Inflammatory macrophage treated with lipopolysaccharide for 1 hour (primary cell): ENCODE measurements at regions not wholly inside any gene's neighbourhood (a gene's known extent, or its start where the extent isn't known, plus 50 kb on each side); places are given as distances from the start of the nearest gene placed in this dataset.

Source experiments
- DNase-seq, 2 donors: peaks; one replicate each; pipeline ENCODE4 v3.0.0-alpha.2; 2020 to 2022

DNA sequence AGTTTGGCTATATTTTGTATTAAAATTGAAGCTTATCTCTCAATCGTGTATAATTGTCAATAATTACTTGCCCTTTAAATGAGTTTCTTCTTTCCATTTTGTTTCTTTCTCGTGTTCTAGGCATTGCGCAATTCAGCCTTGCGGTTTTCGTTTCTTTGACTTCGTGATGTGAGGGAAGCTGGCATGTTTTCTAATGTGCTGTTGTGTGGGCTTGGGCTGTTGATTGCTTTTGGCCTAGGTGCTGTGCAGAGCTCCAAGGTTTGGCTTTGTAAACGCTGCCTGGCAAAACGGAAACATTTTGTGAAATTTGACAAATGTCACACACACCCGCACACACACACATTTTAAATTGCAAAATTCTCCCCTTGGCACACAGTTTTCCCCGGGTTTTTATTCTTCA is 242.6 kb upstream of the TCF4 start:
- DNase-seq = peak in 1 of 2 donors; percentile 15

DNA sequence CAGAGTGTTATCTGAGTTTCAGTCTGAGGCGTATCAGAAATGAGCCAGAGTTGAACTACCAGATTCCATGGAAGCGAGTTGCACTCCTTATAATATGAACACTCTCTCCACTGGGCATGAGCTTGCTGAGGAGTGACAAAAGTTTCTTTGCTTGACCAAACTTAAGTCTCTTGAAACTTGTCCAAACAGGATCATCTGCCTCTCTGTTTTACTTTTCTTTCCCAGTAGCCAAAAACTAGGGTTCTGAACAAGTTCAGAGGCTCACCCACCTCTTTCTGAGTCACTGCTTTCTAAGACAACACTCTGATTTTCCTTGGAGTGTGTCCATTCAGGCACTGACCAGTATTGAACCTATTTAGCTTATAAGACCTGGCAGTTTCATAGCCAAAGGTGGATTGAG is 233.2 kb upstream of the TCF4 start:
- DNase-seq = no peak

DNA sequence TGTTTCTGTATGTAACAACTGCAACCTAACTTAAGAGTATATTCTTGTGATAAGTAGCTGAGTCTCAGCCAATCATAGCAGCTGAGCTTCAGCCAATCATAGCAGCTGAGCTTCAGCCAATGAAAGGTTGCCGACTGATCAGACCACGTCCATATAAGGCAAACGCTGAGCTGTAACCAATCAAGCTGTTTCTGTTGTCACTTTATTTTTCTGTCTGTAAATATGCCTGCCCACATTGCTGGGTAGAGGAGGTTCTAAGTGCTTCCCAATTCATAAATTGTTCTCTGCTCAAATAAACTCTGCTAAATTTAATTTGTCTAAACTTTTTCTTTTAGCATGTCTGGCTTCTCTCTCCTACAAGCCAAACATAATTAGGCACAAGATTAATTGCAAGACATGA is 231.5 kb upstream of the TCF4 start:
- no peak for DNase-seq

DNA sequence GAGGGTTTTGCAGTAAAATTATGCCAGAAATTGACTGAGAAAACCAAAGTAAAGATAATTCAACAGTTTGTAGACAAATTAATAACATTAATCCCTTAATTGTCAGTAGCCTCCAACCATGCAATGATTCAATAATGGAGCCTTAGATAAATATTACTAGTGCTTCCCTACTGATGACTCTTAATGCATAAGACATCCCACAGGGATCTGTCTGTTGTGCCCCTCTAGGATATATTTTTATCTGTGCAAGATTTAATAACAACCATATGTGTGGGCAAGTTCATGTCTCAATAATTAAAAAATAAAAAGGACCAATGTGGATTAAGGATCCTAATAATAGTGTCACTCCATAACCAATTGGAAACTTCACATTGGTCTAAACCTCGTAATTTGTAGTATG is 230.3 kb upstream of the TCF4 start:
- no peak for DNase-seq

DNA sequence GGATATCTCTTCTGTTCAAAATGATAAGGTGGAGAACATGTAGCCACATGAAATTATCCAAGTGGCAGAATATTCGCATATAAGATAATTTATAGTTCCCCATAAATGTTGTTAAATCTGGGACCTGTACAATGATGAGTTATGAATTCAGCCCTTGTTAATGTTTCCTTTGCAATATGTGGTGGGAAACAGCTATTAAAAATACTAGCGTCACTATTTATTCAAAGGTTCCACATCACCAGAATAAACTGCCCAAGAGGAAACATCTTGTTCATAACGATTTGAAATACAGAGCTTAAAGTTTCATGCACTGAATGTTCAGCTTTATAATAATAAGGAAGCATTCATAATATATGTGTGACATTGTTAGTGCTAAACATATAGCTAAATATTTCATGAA is 223.9 kb upstream of the TCF4 start:
- DNase-seq = no peak

DNA sequence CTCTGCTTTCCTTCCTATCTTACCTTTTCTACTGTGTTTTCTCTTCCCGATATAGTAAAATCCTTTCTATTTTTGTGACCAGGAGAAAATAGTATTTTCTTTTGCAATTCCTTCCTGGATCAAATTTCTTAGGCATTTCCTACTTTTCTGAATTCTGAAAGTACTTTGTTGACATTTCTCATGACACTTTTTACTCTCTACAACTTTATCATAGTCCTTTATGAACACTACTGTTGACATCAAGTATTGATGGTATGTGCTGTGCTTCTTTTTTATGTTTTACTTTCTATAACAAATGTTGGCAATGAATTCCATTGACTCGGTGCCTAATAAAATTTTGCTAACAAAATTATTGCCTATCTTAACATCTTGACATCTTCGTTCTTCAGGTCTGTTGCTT is 217.7 kb upstream of the TCF4 start:
- DNase-seq = no peak

DNA sequence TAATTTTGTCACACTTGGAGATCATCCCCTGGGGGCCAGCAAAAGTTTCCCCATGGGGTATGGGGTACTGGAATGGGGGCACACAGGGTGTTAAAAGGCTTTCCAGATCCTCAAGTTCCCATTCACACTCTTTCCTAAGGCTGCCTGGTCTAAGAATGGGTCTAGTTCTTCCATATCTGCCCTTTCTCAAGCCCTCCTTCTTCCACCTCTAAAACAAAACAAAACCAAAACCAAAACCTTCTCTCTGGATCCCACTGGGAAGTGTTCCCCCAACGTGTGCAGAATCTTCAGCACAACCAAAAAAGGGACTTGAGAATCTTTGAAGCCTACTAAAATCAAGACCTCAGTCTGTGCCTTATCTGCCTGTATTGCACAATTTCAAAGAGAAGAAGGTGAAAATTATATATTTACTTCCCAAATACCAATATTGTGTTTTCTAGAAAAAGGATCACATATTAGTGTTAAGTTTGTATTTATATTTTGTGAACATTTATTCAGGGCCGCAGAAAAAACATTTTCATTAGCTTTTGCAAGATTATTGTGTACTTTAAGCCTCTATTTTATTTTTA is 207.2 kb upstream of the TCF4 start:
- no peak for DNase-seq

DNA sequence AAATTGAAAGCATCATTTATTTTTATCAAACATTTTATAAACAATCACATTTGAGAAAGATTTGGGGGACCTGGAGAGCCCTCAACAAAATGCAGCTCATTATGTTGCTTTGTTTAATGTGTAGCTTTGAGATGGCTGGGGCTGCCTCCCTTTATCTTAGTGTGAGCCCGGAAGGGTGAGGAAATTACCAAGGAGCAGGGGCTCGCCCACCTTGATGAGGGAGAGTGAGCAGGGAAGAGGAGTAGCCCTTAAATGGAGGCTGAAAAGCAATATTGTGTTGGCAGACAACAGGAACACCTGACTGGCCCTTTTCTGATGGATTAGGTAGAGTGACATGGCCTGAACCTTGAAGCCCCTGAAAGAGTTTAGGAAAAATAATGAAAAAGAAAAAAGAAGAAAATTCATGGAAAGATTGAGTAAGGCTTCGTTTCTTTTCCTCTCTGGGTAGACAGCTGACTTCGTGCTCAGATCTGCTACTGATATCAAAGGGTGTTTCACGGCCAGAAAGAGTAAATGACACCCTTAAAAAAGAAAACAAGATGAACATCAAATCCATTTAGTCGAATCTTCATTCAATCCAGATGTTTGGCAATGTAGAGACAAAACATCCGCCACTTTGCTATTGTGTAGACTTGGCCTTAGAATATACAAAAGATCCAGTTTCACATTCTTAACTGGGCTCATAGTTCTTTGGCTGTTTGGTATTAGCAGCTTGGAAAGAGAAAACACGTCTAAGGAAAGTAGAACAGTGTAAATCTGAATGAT is 206.5 kb upstream of the TCF4 start:
- no peak for DNase-seq

DNA sequence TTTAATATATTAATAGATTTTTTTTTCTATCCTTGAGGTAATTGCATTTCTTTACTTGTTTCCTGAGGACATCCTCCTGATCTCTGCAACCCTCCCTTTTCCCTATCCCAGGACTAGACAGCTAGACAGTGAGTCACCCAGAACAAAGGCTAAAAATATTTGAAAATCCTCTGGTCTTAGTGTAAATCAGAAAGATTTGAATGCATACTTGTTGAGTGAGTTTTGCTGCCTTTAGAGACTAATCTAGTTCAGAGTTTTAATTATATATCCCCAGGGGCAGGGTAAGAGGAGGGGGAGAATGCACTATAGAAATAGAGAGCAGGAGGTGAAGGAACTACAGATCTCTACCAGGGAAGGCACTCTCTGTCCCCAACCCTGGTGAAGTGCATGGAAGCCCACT is 202.3 kb upstream of the TCF4 start:
- DNase-seq = no peak

DNA sequence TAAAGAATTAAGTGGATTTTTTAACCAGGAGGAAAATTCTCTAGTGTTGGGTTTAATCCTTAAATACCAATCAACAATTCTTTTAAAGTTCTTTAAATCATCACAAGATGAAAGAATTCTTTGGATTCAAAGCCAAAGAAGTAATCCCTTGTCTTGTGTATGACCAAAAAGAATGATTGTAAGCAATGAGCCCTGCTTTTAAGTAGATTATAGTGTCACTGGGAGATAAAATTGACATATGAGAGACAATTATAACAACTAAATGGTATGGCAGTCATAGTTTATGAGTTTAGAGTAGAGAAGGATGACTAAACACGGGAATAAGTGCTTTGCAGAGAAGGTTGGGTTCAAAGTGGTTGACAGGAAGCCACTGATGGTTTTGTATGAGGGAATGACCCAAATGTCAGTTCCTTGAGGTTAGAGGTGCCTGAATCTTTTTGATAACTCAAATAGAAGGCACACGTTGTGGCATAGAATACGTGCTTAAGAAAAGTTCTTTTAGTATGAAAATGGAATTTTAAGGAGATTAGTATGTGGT is 199.6 kb upstream of the TCF4 start:
- DNase-seq = no peak

DNA sequence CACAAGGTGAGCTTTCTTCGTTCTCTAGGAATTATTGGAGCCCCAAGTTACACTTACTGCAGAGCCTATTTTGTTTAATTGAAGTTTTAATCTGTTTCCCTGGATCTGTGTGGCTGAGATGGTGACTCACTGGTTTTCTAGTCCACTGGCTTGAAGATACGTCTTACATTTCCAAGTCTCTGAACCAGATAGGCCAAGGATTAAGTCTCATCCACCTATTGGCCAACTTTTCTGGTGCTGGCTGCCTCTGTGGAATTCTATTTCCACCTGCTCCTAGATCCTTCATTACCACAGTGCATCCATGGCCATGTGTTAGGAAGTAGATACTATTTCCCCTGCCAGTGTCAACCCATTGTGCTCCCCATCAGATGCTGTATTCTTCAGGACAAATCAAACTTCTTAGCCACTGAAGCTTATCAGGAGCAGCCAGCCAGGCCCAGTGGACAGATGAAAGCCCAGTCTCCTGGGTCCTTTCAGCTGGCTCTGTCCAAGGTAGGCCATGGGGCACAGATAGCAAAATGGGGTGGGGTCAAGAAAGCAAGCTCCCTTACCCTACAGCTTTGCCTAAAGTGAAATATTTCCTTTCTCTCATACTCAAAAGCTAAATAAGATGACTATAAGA is 198.8 kb upstream of the TCF4 start:
- no peak for DNase-seq

DNA sequence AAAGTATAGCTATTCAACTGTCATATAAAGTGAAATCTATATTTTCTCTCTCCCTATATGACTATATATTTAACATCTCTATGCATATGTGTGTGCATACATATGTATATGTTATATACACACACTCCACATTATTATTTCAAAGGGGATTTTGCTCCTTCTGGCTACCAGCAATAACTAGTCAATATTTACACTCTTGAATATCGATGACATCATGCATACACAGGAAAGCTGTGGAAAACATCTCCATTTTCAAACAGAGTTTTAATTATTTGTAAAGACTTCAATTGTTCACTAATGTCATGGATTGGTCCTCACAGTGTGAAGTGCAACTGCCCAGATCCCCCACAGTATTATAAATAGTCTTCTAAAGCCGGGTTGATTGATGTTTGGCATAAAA is 195.9 kb upstream of the TCF4 start:
- DNase-seq = no peak

DNA sequence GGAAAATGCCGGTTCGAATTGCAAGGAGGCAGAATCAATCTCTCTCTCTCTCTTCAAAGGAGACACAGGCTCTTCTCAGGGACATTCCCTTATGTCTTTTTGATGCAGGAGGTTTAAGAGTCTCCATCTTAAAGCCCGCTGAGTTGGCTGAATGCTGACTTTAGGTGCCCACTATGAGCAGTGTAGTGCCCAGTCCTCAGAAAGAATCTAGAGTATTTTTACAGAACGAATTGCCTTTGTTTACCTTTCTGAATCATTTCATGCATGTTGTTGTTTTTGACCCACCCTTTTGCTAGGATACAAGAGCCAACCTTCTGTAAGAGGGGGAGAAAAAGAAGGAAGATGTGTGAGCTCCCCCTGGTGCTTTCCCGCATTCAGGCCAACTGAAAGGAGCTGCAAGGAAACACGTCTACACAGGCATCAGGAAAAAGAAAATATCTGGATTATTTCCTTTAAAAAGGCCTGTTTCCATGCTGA is 193.5 kb upstream of the TCF4 start:
- DNase-seq = peak in 1 of 2 donors; percentile 27

DNA sequence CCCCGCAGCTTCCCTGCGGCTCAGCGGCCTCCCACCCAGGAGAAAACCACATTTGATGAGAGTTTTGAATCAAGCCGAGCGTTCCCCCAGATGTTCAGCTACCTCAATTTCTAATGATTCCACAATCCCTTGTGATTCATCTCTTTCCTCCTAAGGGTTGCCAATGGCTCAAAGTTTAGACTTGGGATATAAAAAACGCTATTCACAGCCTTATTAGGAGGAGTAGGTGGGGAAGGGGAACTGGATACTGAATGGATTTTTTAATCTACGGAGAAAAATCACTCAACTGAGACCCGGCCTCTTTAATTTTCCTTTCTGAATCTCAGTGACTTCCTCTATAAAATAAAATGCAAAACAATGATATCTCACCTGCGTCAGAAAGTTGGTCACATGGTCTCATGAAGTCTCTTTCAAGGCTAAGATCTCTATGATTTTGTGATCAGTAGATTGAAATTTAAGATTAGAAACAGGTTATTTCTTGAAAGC is 192.6 kb upstream of the TCF4 start:
- no peak for DNase-seq

DNA sequence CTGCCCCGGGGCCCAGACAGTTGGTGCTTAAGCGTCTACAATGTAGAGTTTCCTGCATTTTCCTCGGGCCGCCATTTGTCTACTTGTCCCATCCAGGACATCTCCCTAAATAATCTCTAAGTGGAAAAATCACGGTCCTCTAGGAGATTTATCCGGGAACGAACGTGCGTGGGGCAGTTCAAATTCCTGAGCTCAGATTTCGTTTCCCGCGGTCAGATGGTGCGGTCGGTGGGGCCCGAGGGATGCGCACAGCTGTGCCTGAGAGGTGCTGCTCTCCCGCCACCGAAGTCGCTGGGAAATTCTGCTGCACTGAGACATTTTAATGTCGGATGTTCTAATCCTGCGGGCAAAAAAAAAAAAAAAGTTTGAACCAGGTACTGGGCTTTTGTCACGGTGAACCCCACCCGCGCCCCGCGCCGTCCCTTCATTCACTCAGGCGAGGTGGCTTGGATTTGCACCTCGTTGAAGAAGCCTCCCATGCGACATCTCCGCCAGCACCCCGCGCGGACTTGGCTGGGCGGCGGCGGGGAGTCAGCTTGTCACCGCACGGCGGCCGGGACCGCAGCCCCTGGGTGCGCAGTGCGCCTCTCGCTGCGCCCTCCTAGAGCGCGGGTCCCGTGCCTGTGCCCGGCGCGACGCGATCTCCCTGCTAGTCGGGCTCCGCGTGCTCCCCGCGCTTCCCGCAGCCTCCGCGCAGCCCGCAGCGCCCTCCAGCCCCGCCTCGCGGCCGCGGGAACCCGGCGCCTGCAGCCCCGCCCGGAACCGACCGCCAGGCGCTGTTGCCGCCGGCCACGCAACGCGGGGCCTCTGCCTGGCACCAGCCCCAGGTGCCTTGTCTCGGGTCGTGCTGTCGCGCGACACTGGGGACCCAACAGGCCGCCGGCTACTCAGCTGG is 191.9 kb upstream of the TCF4 start:
- no peak for DNase-seq

DNA sequence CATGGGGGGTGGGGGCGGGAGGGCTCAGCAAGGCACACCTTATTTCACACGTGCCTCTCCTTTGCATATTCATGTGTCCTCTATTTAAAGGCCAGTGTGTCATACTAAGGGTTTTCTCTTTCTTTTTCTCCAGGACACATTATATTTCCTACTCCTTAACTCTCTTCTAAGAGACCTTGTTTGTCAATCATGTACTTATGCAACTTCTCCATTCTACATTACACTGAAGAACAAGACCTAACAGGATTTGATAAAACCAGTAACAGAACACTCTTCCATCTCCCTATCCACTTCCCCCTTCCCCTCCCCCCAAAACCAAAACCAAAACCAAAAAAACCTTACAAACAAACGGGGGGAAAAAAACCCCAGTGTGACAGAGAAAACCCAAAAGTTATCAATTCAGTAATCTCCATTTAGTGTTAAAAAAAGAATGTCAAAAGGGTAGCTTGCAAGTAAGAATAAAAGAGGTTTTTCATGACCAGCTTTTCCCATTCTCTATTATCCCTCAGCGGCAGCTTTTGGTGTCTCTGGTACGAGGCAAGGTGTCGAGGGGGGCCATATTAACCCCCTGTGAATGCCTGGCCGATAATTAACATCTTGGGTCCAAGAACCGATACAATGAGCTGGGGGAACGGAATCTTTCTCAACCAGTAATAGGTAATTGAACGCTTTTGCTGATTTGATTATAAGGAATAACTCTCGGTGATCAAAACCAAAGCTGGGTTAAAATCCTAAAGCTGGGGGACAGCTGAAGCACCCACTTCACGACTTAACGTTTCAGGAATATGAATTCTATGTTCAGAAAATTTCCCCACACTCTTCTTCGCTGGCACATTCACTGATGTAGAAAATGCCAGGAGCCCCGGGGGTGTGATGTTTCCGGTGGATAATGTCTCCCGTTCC is 191.0 kb upstream of the TCF4 start:
- peak; percentile 82 to 83 for DNase-seq

DNA sequence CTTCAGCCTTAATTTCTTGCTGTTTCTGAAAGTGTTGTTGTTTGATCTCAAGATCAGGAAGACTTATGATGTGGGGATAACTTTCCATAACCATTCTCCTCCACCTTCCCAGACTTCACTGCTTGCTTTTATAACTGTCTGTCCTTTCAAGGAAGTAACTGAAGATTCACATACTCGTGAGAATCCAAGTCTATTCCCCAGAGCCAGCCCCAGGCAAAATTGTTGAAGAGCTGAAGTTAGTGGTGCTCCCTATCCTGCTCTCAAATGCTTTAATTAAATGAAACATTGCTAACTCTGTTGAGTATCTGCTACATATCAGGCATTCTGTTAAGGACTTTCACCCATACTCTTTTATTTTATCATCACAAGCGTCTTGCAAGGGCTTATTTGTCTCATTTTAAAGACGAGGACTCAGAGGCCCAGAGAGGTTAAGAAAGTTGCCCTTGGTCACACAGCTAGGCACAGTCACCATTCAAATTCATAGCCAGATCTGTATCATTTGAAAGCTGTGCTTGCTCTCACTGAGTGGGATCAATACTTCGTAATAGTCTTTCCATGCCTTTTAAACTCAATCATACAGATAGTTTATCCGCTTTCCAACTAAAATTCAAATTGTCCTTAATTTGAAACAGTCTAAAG is 189.8 kb upstream of the TCF4 start:
- no peak for DNase-seq

DNA sequence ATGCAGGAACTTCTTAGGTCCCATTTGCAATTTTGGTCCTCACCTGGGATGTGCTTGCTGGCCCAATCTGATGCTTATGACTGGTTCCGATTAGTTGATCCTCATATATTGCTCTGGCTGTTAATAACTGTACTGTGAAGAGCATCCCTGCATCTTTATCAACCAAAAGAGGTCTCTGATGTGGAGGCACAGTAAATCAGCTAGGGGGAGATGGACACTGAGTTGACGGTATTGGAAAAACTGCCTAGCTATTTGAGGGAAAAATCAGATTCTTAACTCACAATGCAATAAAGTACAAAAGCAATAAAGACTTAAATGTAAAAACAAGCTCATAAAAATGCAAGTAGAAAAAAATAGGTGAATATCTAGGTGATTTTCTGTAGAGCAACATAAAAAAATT is 188.0 kb upstream of the TCF4 start:
- DNase-seq = no peak

DNA sequence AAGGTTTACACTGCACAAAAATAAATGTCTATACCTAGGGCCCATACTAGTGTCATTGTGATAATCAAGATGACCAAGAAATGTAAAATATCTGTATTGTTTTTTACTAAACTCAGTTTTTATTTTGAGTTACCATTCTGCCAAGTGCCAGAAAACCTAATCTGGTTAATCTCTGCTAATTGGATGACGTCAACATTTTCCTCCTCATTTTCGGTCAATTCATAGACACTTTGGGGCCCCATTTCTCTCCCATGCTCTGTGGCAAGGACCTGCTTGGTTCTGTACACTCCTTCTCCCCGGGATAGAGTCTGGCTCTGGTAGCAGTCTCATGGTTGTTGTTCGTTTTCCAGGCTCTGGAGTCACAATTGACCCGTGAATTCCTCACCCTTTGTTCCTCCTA is 186.5 kb upstream of the TCF4 start:
- no peak for DNase-seq

DNA sequence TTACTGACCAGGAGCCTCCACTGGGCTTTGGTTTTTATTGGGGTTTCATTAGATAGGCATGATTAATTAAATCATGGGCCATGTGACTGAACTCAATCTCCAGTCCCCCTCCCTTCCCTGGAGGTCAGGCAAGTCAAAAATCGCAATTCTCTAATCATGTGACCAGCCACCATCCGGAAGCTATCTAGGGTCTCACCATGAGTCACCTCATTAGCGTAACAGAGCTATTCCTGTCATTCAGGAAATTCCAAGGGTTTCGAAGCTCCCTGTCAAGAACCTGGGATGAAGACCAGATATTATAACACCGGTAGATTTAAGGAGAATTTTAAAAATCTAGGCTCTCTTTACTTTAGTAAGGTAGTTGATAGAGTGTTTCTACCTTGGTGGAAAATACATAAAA is 180.3 kb upstream of the TCF4 start:
- DNase-seq = no peak

DNA sequence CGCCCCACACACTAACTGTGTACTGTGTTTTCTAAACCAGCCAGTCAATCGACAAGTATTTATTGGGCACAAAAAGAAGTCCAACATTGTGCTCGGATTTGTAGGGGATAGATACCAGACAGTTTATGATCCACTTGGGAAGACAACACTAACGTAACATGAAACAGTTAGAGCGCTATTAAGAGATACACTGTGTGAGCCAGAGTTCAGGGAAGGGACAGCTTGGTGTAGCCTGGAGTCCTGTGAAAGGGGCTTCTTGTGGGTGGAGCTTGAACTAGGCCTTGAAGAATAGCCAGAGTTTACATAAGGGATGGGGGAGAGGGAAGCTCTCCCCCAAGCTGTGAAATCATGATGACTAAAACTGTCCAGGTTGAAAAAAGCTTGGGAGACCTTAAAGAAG is 176.4 kb upstream of the TCF4 start:
- DNase-seq = no peak
